Muscle of back (tissue), 3 donors: ENCODE measurements at regions not wholly inside any gene's neighbourhood (a gene's known extent, or its start where the extent isn't known, plus 50 kb on each side); places are given as distances from the start of the nearest gene placed in this dataset.
A peak's percentile ranks its signal among the peaks of the same experiment; 100 is the strongest.

ENCODE experiments used
- DNase-seq, 3 donors: peaks; one replicate each; pipeline versions ENCODE4 v3.0.0 to v3.0.0-alpha.2; 2013

DNA sequence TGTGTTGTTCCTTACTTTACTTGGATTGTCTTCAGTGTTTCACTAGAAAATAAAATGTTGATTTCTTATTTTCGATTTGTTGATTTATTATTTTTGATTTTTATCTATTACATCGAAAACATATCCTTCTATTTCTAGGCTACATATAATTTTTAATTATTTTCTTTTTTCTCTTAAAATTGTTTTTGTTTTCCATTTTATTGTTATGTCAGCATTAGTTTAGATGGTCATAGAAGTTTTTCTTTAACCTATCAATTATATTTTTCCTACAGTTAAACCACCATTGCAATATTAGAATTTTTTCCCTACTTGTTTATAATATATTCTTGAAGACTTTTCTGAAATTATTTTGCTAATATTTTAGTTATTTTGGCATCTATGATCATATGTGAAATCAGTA lies 1685.1 kb downstream of the RPA4 start:
- DNase-seq = no peak

DNA sequence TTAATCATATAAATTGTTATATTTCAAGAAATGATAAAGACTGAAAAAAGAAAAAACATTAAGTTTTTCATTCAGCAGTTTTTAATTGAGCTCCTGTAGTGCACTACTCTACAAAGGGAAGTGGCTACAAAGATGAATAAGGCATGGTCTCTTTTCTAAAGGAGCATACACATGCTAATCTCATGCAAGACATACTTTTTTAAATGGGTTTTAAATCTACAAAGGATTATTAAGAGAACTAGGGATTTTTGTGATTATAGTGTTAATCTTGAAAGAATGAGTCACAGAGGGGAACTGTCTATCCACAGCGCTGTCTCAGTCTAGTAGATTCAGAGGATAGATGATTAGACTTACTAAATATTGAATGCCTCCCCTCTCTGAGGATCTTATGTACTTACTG lies 1722.2 kb downstream of the RPA4 start:
- DNase-seq = no peak

DNA sequence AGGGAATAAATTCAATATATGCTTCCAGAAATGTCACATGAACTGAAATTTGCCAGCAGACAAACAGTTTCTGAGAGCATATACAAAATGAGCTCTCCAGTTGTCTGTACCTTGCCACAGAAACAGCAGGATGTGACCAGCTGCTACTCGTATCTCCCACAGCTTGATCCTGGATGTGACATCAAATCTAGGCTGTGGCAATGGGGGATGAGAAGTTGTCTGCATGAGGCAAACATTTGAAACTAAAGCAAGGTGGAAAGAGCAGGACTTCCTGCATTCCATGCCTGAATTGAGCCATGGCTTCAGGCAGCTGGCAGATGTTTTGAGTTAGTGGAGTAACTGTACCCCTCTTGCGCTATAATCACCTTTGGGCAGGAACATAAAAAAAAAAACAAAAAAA lies 1724.0 kb downstream of the RPA4 start:
- no peak for DNase-seq

DNA sequence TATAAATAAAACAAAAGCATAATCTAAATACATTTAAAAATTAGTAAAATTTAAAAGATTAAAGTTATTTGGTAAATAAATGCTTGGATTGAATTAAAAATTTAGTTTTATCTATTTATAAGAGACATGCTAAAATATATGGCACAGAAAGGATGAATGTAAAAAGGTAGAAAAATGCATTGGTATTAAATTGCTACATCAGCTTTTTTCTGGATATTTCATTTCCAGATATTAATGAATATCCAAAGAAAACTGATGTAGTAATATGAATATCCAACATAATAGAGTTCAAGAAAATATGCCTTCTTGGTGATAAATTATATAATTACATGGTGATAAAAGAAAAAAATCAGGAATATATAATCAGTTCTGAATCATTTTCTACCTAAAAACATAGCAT lies 1743.9 kb downstream of the RPA4 start:
- DNase-seq = no peak

- DNase-seq = no peak
Measured at GRCh38 chrX:98637451-98637850, 1753.7 kb downstream of the RPA4 start.

DNA sequence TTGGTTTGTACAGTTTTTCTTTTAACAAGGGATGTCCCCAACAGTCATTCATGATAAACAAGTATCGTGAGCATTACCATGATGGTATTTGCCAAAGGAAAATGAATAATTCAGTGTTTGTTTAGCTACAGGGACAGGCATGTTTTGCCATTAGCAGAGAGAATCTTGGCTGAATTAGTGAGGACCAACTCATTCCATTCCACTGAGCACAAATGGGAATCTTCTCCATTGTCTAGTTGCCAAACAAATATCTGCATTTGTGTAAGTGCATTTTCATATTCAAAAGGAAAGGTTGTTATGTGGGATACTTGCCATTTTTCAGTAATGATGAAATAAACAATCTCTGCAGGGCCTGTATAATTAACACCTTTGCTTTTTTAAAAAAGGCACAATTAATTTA lies 1762.6 kb downstream of the RPA4 start:
- peak in 2 of 3 donors; percentile 1 to 16 for DNase-seq

- DNase-seq = peak in 1 of 3 donors; percentile 4
Measured at GRCh38 chrX:98654565-98654964, 1755.5 kb downstream of the PCDH19 start.
